SJSA1 (cell line): ENCODE measurements at regions not wholly inside any gene's neighbourhood (a gene's known extent, or its start where the extent isn't known, plus 50 kb on each side); places are given as distances from the start of the nearest gene placed in this dataset.
"Not testable (repeated sequence)": the region's sequence is repeated elsewhere in the genome, so short reads cannot be mapped to it uniquely, and the experiment has no call there.

Experiments
- DNase-seq, 2 experiments: peaks; one replicate each; pipeline ENCODE4 v3.0.0-alpha.2; 2015 to 2020; ENCODE audit warnings: low spot score in 2 of 2, low read depth in 1 of 2
- H3K27ac ChIP-seq: fragments of 250-450 bp; sonication (Bioruptor Pico); 2 replicates; pipeline ENCODE4 v1.5.1; 2020; ENCODE audit warnings: mild to moderate bottlenecking, moderate library complexity
- H3K27me3 ChIP-seq: fragments of 250-450 bp; sonication (Bioruptor Pico); replicated peaks from 2 replicates; pipeline ENCODE4 v1.5.1; 2020; ENCODE audit warnings: mild to moderate bottlenecking, moderate library complexity
- H3K36me3 ChIP-seq: fragments of 250-450 bp; sonication (Bioruptor Pico); 2 replicates; pipeline ENCODE4 v1.5.1; 2020; ENCODE audit warnings: mild to moderate bottlenecking
- H3K4me1 ChIP-seq: fragments of 250-450 bp; sonication (Bioruptor Pico); replicated peaks from 2 replicates; pipeline ENCODE4 v1.6.1; 2021; ENCODE audit warnings: mild to moderate bottlenecking
- H3K4me3 ChIP-seq: fragments of 250-450 bp; sonication (Bioruptor Pico); 2 replicates; pipeline ENCODE4 v1.5.1; 2020; ENCODE audit warnings: mild to moderate bottlenecking
- H3K9me3 ChIP-seq: fragments of 250-450 bp; sonication (Bioruptor Pico); replicated peaks from 2 replicates; pipeline ENCODE4 v1.5.1; 2020; ENCODE audit warnings: mild to moderate bottlenecking

GRCh38 chr16:14015948-14016347 is 55.2 kb upstream of the MRTFB start:
- Histone ChIP-seq H3K9me3 (no peaks in the 10 kb centered on the region), H3K4me3 (no peak overlapping the region), H3K4me1 (peaks cover 29% of the 10 kb centered on the region), H3K36me3 (no peaks in the 10 kb centered on the region), H3K27ac (no peak overlapping the region), H3K27me3 (no peaks in the 10 kb centered on the region)
- peak; percentile 63 for DNase-seq

DNA sequence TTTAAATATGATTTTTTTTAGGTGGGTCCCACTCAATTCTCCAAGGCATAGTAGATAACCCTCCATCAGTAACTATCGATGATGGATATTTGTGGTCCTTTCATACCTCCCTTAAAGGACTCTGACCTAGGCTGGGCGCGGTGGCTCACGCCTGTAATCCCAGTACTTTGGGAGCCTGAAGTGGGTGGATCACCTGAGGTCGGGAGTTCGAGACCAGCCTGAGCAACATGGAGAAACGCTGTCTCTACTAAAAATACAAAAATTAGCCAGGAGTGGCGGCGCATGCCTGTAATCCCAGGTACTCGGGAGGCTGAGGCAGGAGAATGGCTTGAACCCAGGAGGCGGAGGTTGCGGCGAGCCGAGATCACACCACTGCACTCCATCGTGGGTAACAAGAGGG is 54.8 kb upstream of the MRTFB start:
- DNase-seq, H3K36me3 ChIP-seq, H3K4me3 ChIP-seq, H3K27ac ChIP-seq, H3K9me3 ChIP-seq, H3K27me3 ChIP-seq: not testable (repeated sequence)
- H3K4me1 ChIP-seq = peaks cover 29% of the 10 kb centered on the region

GRCh38 chr16:14017886-14018285 is 53.2 kb upstream of the MRTFB start:
- Histone ChIP-seq H3K9me3 (no peaks in the 10 kb centered on the region), H3K27me3 (no peaks in the 10 kb centered on the region), H3K4me1 (peaks cover 29% of the 10 kb centered on the region), H3K27ac (no peak overlapping the region), H3K36me3 (no peaks in the 10 kb centered on the region), H3K4me3 (no peak overlapping the region)
- DNase-seq = no peak

DNA sequence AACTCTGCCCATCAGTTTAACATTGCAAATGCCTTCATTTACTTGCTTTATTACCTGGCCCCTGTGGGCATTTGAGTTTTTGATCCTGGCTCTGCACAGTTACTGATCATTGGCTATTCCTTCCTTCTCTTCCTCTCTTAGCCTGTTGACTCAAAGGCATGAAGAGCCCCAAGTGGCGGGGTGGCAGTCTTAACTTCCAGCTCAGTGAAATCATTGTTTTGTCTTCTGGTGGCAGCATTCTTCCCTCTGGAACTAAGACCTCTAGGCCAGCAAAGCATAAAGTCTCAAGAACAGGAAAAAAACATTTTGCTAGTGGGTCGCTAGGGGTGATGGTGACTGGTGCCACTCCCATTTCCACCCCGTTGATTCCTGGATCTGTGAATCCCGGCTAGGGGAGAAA is 52.3 kb upstream of the MRTFB start:
- Histone ChIP-seq H3K27me3 (no peaks in the 10 kb centered on the region), H3K4me3 (no peak overlapping the region), H3K9me3 (no peaks in the 10 kb centered on the region), H3K27ac (no peak overlapping the region), H3K4me1 (peaks cover 22% of the 10 kb centered on the region), H3K36me3 (no peaks in the 10 kb centered on the region)
- no peak for DNase-seq

DNA sequence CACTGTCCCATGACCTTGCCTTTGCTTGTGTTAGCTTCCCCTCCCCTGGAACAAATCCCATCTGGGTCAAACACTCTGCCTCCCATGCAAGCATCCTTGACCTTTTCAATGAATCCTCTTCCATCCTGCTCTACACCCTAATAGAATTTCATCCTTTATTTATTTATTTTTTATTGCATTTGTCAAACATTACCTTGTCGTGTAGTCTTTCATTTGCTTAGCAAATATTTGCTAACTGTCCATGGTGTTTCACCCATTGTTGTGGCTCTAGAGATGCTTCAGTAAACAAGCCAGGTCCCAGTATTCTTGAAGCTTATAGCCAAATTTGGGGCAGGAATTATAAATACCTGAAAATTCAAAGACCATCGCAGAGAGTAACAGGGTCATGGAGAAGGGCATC is 51.0 kb upstream of the MRTFB start:
- H3K36me3 ChIP-seq = no peaks in the 10 kb centered on the region
- no peaks in the 10 kb centered on the region for H3K27me3 ChIP-seq
- no peak overlapping the region for H3K4me3 ChIP-seq
- H3K4me1 ChIP-seq = peaks cover 17% of the 10 kb centered on the region
- no peak overlapping the region for H3K27ac ChIP-seq
- 0 out of 2 replicates have a peak, but pooled peaks cover 2% of the 10 kb centered on the region for H3K9me3 ChIP-seq
- DNase-seq = no peak
